Right atrium auricular region (tissue), 2 donors: ENCODE measurements at regions not wholly inside any gene's neighbourhood (a gene's known extent, or its start where the extent isn't known, plus 50 kb on each side); places are given as distances from the start of the nearest gene placed in this dataset.
"Not testable (repeated sequence)": the region's sequence is repeated elsewhere in the genome, so short reads cannot be mapped to it uniquely, and the experiment has no call there.

Experiments
- DNase-seq: peaks from one replicate; pipeline ENCODE4 v3.0.0-alpha.2; 2019; ENCODE audit warnings: low spot score
- H3K27ac ChIP-seq, 2 donors: fragments of 200-600 bp; sonication (generic); 1 replicate in 1 of 2; 2 replicates in 1 of 2; pipeline ENCODE4 v1.5.1; 2016 to 2019
- H3K27me3 ChIP-seq, 2 donors: fragments of 200-600 bp; sonication (generic); one replicate each; pipeline versions ENCODE4 v1.5.1 to v1.6.0; 2017 to 2019
- H3K36me3 ChIP-seq: fragments of 200-600 bp; sonication (generic); one replicate; pipeline ENCODE4 v1.5.1; 2016
- H3K4me1 ChIP-seq, 2 donors: fragments of 200-600 bp; sonication (generic); one replicate each; pipeline versions ENCODE4 v1.5.1 to v1.6.0; 2017 to 2019
- H3K4me3 ChIP-seq, 2 donors: fragments of 200-600 bp; sonication (generic); 1 replicate in 1 of 2; 2 replicates in 1 of 2; pipeline ENCODE4 v1.5.1; 2017 to 2019; ENCODE audit warnings: mild to moderate bottlenecking in 1 of 2, moderate library complexity in 1 of 2
- H3K9me3 ChIP-seq, 2 donors: fragments of 200-600 bp; sonication (generic); one replicate each; pipeline ENCODE4 v1.5.1; 2019
- CTCF ChIP-seq, 2 donors: fragments of 200-600 bp; sonication (generic); IDR thresholded peaks; one replicate each; pipeline ENCODE4 v1.5.1; 2019; ENCODE audit warnings: antibody characterized with exemption in 2 of 2

- TF ChIP-seq CTCF (IDR thresholded peaks at IDR 0.05): peak; percentile 19 to 57
- H3K9me3 ChIP-seq, H3K4me1 ChIP-seq, H3K36me3 ChIP-seq, DNase-seq, H3K27ac ChIP-seq, H3K27me3 ChIP-seq: not testable (repeated sequence)
- H3K4me3 ChIP-seq: peak overlapping the region in 1 of 2 donors; percentile 6
Measured at GRCh38 chr5:50922134-50922941, 255.9 kb downstream of the PARP8 start.

- Histone ChIP-seq H3K36me3 (no peaks in the 10 kb centered on the region), H3K27me3 (no peaks in the 10 kb centered on the region), H3K4me3 (peak overlapping the region in 1 of 2 donors; percentile 6), H3K27ac (no peak overlapping the region), H3K9me3 (no peaks in the 10 kb centered on the region), H3K4me1 (no peaks in the 10 kb centered on the region)
- DNase-seq: no peak
- no peak for TF ChIP-seq CTCF (IDR thresholded peaks at IDR 0.05)
Measured at GRCh38 chr5:50922942-50923767, 256.7 kb downstream of the PARP8 start.

- TF ChIP-seq CTCF (IDR thresholded peaks at IDR 0.05): no peak
- no peak for DNase-seq
- Histone ChIP-seq H3K4me3 (no peak overlapping the region), H3K4me1 (no peaks in the 10 kb centered on the region), H3K27ac (no peak overlapping the region), H3K9me3 (no peaks in the 10 kb centered on the region), H3K36me3 (no peaks in the 10 kb centered on the region), H3K27me3 (no peaks in the 10 kb centered on the region)
Measured at GRCh38 chr5:50923768-50924494, 257.5 kb downstream of the PARP8 start.

GRCh38 chr5:50927953-50928352, 261.5 kb downstream of the PARP8 start:
- no peak for TF ChIP-seq CTCF (IDR thresholded peaks at IDR 0.05)
- DNase-seq: no peak
- Histone ChIP-seq H3K27me3 (no peaks in the 10 kb centered on the region), H3K9me3 (no peaks in the 10 kb centered on the region), H3K4me3 (no peak overlapping the region), H3K27ac (no peak overlapping the region), H3K36me3 (no peaks in the 10 kb centered on the region), H3K4me1 (no peaks in the 10 kb centered on the region)

GRCh38 chr5:50929174-50929573, 262.7 kb downstream of the PARP8 start:
- Histone ChIP-seq H3K27me3 (no peaks in the 10 kb centered on the region), H3K9me3 (no peaks in the 10 kb centered on the region), H3K27ac (no peak overlapping the region), H3K4me3 (no peak overlapping the region), H3K36me3 (no peaks in the 10 kb centered on the region), H3K4me1 (no peaks in the 10 kb centered on the region)
- no peak for DNase-seq
- no peak for TF ChIP-seq CTCF (IDR thresholded peaks at IDR 0.05)
